ENCODE measurements at regions not wholly inside any gene's neighbourhood (a gene's known extent, or its start where the extent isn't known, plus 50 kb on each side); places are given as distances from the start of the nearest gene placed in this dataset.
"Not testable (repeated sequence)": the region's sequence is repeated elsewhere in the genome, so short reads cannot be mapped to it uniquely, and the experiment has no call there.

- not testable (repeated sequence) for TF ChIP-seq POLR2A, EP300, CTCF, POLR2AphosphoS5 (IDR thresholded peaks at IDR 0.05)
These were observed 191.1 kb downstream of the USP22 start for GRCh38 chr17:20851591-20852238.

All from upper lobe of left lung (tissue), 4 donors.